H1 (cell line): ENCODE measurements at regions not wholly inside any gene's neighbourhood (a gene's known extent, or its start where the extent isn't known, plus 50 kb on each side); places are given as distances from the start of the nearest gene placed in this dataset.

Source experiments
- CTCF ChIA-PET: fragments of 300-600 bp; sonication (Branson Sonifier 250); formaldehyde crosslinking; loops from one replicate; lab custom pipeline; 2021; ENCODE audit not compliant: partially characterized antibody; lab: Charles Lee
- POLR2A ChIA-PET: fragments of 300-600 bp; sonication (Branson Sonifier 250); formaldehyde crosslinking; loops from one replicate; lab custom pipeline; 2021; ENCODE audit warnings: inconsistent platforms; ENCODE audit not compliant: partially characterized antibody; lab: Charles Lee
- DNase-seq, 2 experiments: peaks; one replicate each; pipeline versions ENCODE4 v3.0.0 to v3.0.0-alpha.2; 2010 to 2022; ENCODE audit warnings: low spot score in 2 of 2, low read depth in 1 of 2, mixed read lengths in 1 of 2
- FAIRE-seq: peaks from 2 replicates; lab custom pipeline; 2011; peaks lifted over from hg19 to GRCh38; lab: Jason Lieb, UNC
- H2AFZ ChIP-seq: 2 replicates; pipeline ENCODE4 v1.8.1; 2012; ENCODE audit warnings: low read length, inconsistent platforms
- H2AK5ac ChIP-seq: 2 replicates; pipeline ENCODE4 v1.6.1; 2013; ENCODE audit warnings: low read depth, low read length
- H2BK120ac ChIP-seq: replicated peaks from 2 replicates; pipeline ENCODE3; 2013; ENCODE audit warnings: low read depth, low read length, inconsistent platforms
- H2BK12ac ChIP-seq: 2 replicates; pipeline ENCODE4 v1.6.1; 2013; ENCODE audit warnings: low read depth, low read length
- H2BK15ac ChIP-seq: 2 replicates; pipeline ENCODE4 v1.6.1; 2013; ENCODE audit warnings: low read length
- H2BK20ac ChIP-seq: 2 replicates; pipeline ENCODE4 v1.6.1; 2013; ENCODE audit warnings: low read length
- H2BK5ac ChIP-seq: 2 replicates; pipeline ENCODE4 v1.6.1; 2013; ENCODE audit warnings: low read depth, low read length
- H3K14ac ChIP-seq: 2 replicates; pipeline ENCODE4 v1.6.1; 2013; ENCODE audit warnings: inconsistent platforms; ENCODE audit not compliant: insufficient read length
- H3K18ac ChIP-seq: 2 replicates; pipeline ENCODE4 v1.6.1; 2013; ENCODE audit warnings: low read length; ENCODE audit errors: extremely low read depth
- H3K23ac ChIP-seq: 2 replicates; pipeline ENCODE4 v1.6.1; 2013; ENCODE audit warnings: inconsistent platforms; ENCODE audit not compliant: insufficient read length
- H3K23me2 ChIP-seq: 2 replicates; pipeline ENCODE4 v1.6.1; 2013; ENCODE audit warnings: low read depth, low read length
- H3K27ac ChIP-seq: 2 replicates; pipeline ENCODE4 v1.6.1; 2011; ENCODE audit warnings: low read depth, low read length, inconsistent platforms
- H3K27me3 ChIP-seq, 4 experiments: replicated peaks in 1 of 4; 1 replicate in 1 of 4; 2 replicates in 3 of 4; pipeline versions ENCODE4 v1.6.1 to v1.8.1; 2011 to 2013; ENCODE audit warnings: low read length in 3 of 4, mild to moderate bottlenecking in 3 of 4, inconsistent platforms in 2 of 4, mixed read lengths in 2 of 4, moderate library complexity in 1 of 4; ENCODE audit not compliant: control insufficient read depth in 3 of 4, insufficient read depth in 3 of 4; ENCODE audit errors: extremely low read depth in 1 of 4
- H3K36me3 ChIP-seq, 4 experiments: 2 replicates each; pipeline versions ENCODE4 v1.6.1 to v1.8.1; 2011 to 2013; ENCODE audit warnings: mild to moderate bottlenecking in 4 of 4, low read length in 3 of 4, moderate library complexity in 2 of 4, control low read depth in 1 of 4, inconsistent platforms in 1 of 4; ENCODE audit not compliant: insufficient read depth in 4 of 4, control insufficient read depth in 2 of 4
- H3K4ac ChIP-seq: replicated peaks from 2 replicates; pipeline ENCODE3; 2013; ENCODE audit warnings: low read length, low read depth, mixed read lengths, inconsistent platforms; ENCODE audit not compliant: insufficient read length
- H3K4me1 ChIP-seq, 4 experiments: replicated peaks in 1 of 4; 1 replicate in 1 of 4; 2 replicates in 3 of 4; pipeline versions ENCODE4 v1.6.1 to v1.8.1; 2011 to 2013; ENCODE audit warnings: low read length in 3 of 4, inconsistent platforms in 2 of 4, mixed read lengths in 1 of 4; ENCODE audit not compliant: insufficient read depth in 4 of 4, control insufficient read depth in 3 of 4
- H3K4me2 ChIP-seq, 2 experiments: 2 replicates each; pipeline versions ENCODE4 v1.6.1 to v1.8.1; 2011 to 2013; ENCODE audit warnings: low read depth in 2 of 2, low read length in 2 of 2, control low read depth in 1 of 2, inconsistent platforms in 1 of 2, mild to moderate bottlenecking in 1 of 2; ENCODE audit not compliant: insufficient read depth in 1 of 2
- H3K4me3 ChIP-seq, 4 experiments: fragments of 200-600, 300-600 bp in 1 of 4; sonication (generic), shearing (Covaris generic), sonication (Bioruptor Twin) in 1 of 4; 2 replicates each; pipeline versions ENCODE4 v1.5.1 to v1.8.1; 2011 to 2016; ENCODE audit warnings: low read length in 4 of 4, low read depth in 3 of 4, control low read depth in 2 of 4, inconsistent platforms in 2 of 4, mild to moderate bottlenecking in 2 of 4, mixed read lengths in 1 of 4, moderate library complexity in 1 of 4; ENCODE audit not compliant: insufficient read depth in 2 of 4; ENCODE audit errors: extremely low read depth in 1 of 4
- H3K56ac ChIP-seq: replicated peaks from 2 replicates; pipeline ENCODE3; 2013; ENCODE audit warnings: low read depth, mild to moderate bottlenecking, mixed read lengths, low read length, inconsistent platforms; ENCODE audit not compliant: insufficient read length
- H3K79me1 ChIP-seq: 2 replicates; pipeline ENCODE4 v1.6.1; 2013; ENCODE audit warnings: low read depth, low read length, control low read depth
- H3K79me2 ChIP-seq, 2 experiments: 2 replicates each; pipeline versions ENCODE4 v1.6.1 to v1.8.1; 2012 to 2013; ENCODE audit warnings: low read length in 2 of 2, mild to moderate bottlenecking in 2 of 2, inconsistent platforms in 1 of 2; ENCODE audit not compliant: insufficient read depth in 2 of 2, control insufficient read depth in 1 of 2
- H3K9ac ChIP-seq, 4 experiments: replicated peaks in 1 of 4; 1 replicate in 1 of 4; 2 replicates in 3 of 4; pipeline versions ENCODE4 v1.6.1 to v1.8.1; 2011 to 2013; ENCODE audit warnings: low read depth in 3 of 4, low read length in 3 of 4, control low read depth in 2 of 4, mild to moderate bottlenecking in 2 of 4, moderate library complexity in 2 of 4, inconsistent platforms in 1 of 4; ENCODE audit errors: extremely low read depth in 1 of 4
- H3K9me3 ChIP-seq, 2 experiments: 2 replicates each; pipeline versions ENCODE4 v1.6.1 to v1.8.1; 2012 to 2013; ENCODE audit warnings: mild to moderate bottlenecking in 2 of 2, moderate library complexity in 2 of 2, control low read depth in 1 of 2, inconsistent platforms in 1 of 2, low read depth in 1 of 2, low read length in 1 of 2, mixed read lengths in 1 of 2; ENCODE audit not compliant: insufficient read depth in 2 of 2
- H4K20me1 ChIP-seq, 2 experiments: replicated peaks in 1 of 2; 2 replicates each; pipeline versions ENCODE3 to v1.8.1; 2011 to 2013; ENCODE audit warnings: inconsistent platforms in 2 of 2, low read length in 2 of 2, mild to moderate bottlenecking in 1 of 2; ENCODE audit not compliant: insufficient read depth in 2 of 2, control insufficient read depth in 1 of 2
- H4K5ac ChIP-seq: 2 replicates; pipeline ENCODE4 v1.6.1; 2013; ENCODE audit warnings: low read length, low read depth, mixed read lengths, inconsistent platforms; ENCODE audit not compliant: insufficient read length
- H4K8ac ChIP-seq: 2 replicates; pipeline ENCODE4 v1.8.0; 2013; ENCODE audit warnings: mild to moderate bottlenecking, moderate library complexity, low read length, inconsistent platforms; ENCODE audit not compliant: insufficient read depth; ENCODE audit errors: extremely low read depth
- H4K91ac ChIP-seq: replicated peaks from 2 replicates; pipeline ENCODE3; 2013; ENCODE audit warnings: low read length, mixed read lengths, inconsistent platforms; ENCODE audit not compliant: insufficient read length
- ASH2L ChIP-seq: fragments of 200-600, 300-600 bp; sonication (generic); IDR thresholded peaks from one replicate; pipeline ENCODE4 v1.7.1; 2017; ENCODE audit warnings: low read length
- BACH1 ChIP-seq: IDR thresholded peaks from 2 replicates; pipeline ENCODE4 v1.6.1; 2012; ENCODE audit warnings: low read length, improper control_type of control experiment
- SRF ChIP-seq: IDR thresholded peaks from 2 replicates; pipeline ENCODE4 v1.6.1; 2011; ENCODE audit warnings: mild to moderate bottlenecking, low read depth, low read length, moderate library complexity
- TAF7 ChIP-seq: optimal IDR thresholded peaks from 2 replicates; pipeline ENCODE3; 2011; ENCODE audit warnings: low read depth, mild to moderate bottlenecking, inconsistent platforms, low read length, moderate library complexity, borderline replicate concordance
- YY1 ChIP-seq: IDR thresholded peaks from 2 replicates; pipeline ENCODE4 v1.6.1; 2011; ENCODE audit warnings: low read depth, mild to moderate bottlenecking, low read length
- WGBS, 2 experiments: shearing (Covaris generic) in 1 of 2; methylation state at CpG; one replicate each; pipeline versions ENCODE4 v1.1.6 to v1.1.7; 2013 to 2015; ENCODE audit warnings: low lambda C conversion rate in 2 of 2, mixed read lengths in 2 of 2, inconsistent platforms in 1 of 2, low coverage in 1 of 2, missing lambda C conversion rate in 1 of 2; ENCODE audit not compliant: insufficient replicate concordance in 2 of 2, insufficient coverage in 1 of 2, insufficient read length in 1 of 2; ENCODE audit errors: extremely low coverage in 1 of 2, missing lambda C conversion rate in 1 of 2; 5-methylcytosine and 5-hydroxymethylcytosine counted together

GRCh38 chr11:130692220-130692619, 224.1 kb downstream of the SNX19 start:
- no peaks in the 10 kb centered on the region for H3K4me1 ChIP-seq
- H4K20me1 ChIP-seq, result no peaks in the 10 kb centered on the region
- no peak overlapping the region for H3K23ac ChIP-seq
- no peak overlapping the region for H3K14ac ChIP-seq
- H3K27me3 ChIP-seq, result no peaks in the 10 kb centered on the region
- H3K79me1 ChIP-seq, result no peaks in the 10 kb centered on the region
- H2AK5ac ChIP-seq, result no peak overlapping the region
- H3K56ac ChIP-seq, result no peak overlapping the region
- no peaks in the 10 kb centered on the region for H3K9me3 ChIP-seq
- H3K79me2 ChIP-seq, result no peaks in the 10 kb centered on the region
- POLR2A ChIA-PET, result no interaction called here
- no peaks in the 10 kb centered on the region for H3K36me3 ChIP-seq
- H2BK120ac ChIP-seq, result no peak overlapping the region
- H2BK15ac ChIP-seq, result no peak overlapping the region
- 95% methylated on average over 4 of the region's 4 CpGs; no CpG with 5 or more reads in 1 of the 2 experiments for WGBS, 2 experiments
- no peak overlapping the region for H3K18ac ChIP-seq
- no peak overlapping the region for H3K4me2 ChIP-seq
- H2BK5ac ChIP-seq, result no peak overlapping the region
- no peak overlapping the region for H3K27ac ChIP-seq
- H3K23me2 ChIP-seq, result no peaks in the 10 kb centered on the region
- CTCF ChIA-PET, result no interaction called here
- no peak overlapping the region for H2AFZ ChIP-seq
- no peak overlapping the region for H4K91ac ChIP-seq
- no peak for TF ChIP-seq SRF
- no peak for TF ChIP-seq BACH1
- TF ChIP-seq TAF7, result no peak
- no peak for TF ChIP-seq ASH2L
- TF ChIP-seq YY1, result no peak
- no peak overlapping the region for H3K9ac ChIP-seq
- H3K4me3 ChIP-seq, result no peak overlapping the region
- no peak overlapping the region for H2BK12ac ChIP-seq
- FAIRE-seq (no peak), DNase-seq (no peak)
- H2BK20ac ChIP-seq, result no peak overlapping the region
- no peak overlapping the region for H4K8ac ChIP-seq
- H3K4ac ChIP-seq, result no peak overlapping the region
- H4K5ac ChIP-seq, result no peak overlapping the region
